ENCODE measurements at regions not wholly inside any gene's neighbourhood (a gene's known extent, or its start where the extent isn't known, plus 50 kb on each side); places are given as distances from the start of the nearest gene placed in this dataset.

GRCh38 chr18:75135158-75135725 lies 73.7 kb downstream of the PTGR3 start:
- peaks cover 14 to 17% of the 10 kb centered on the region in 2 donors for H3K27me3 Mint-ChIP-seq
- H3K36me3 Mint-ChIP-seq = no peaks in the 10 kb centered on the region
- H3K4me3 Mint-ChIP-seq = no peak overlapping the region
- ATAC-seq (replicated peaks) (no peak), DNase-seq (no peak)
- no peak overlapping the region for H3K27ac Mint-ChIP-seq
- H3K4me1 Mint-ChIP-seq = no peaks in the 10 kb centered on the region
- H3K9me3 Mint-ChIP-seq = peaks cover 3 to 4% of the 10 kb centered on the region in 2 donors

- Mint-ChIP-seq H3K4me1 (no peaks in the 10 kb centered on the region), H3K27me3 (peaks cover 8 to 10% of the 10 kb centered on the region in 2 donors), H3K36me3 (no peaks in the 10 kb centered on the region), H3K4me3 (no peak overlapping the region), H3K9me3 (peaks cover 8 to 9% of the 10 kb centered on the region in 2 donors), H3K27ac (no peak overlapping the region)
- DNase-seq (no peak), ATAC-seq (replicated peaks) (no peak)
Measured at GRCh38 chr18:75134611-75134975, 74.3 kb downstream of the PTGR3 start.

- Mint-ChIP-seq H3K36me3 (no peaks in the 10 kb centered on the region), H3K27me3 (peaks cover 8 to 10% of the 10 kb centered on the region in 2 donors), H3K27ac (no peak overlapping the region), H3K4me1 (no peaks in the 10 kb centered on the region), H3K4me3 (no peak overlapping the region), H3K9me3 (peaks cover 8 to 9% of the 10 kb centered on the region in 2 donors)
- ATAC-seq (replicated peaks) (no peak), DNase-seq (no peak)
Measured at GRCh38 chr18:75133721-75134610, 75.0 kb downstream of the PTGR3 start.

- Mint-ChIP-seq H3K27me3 (peaks cover 8 to 10% of the 10 kb centered on the region in 2 donors), H3K4me1 (no peaks in the 10 kb centered on the region), H3K36me3 (no peaks in the 10 kb centered on the region), H3K27ac (no peak overlapping the region), H3K9me3 (peaks cover 8 to 9% of the 10 kb centered on the region in 2 donors), H3K4me3 (no peak overlapping the region)
- DNase-seq (no peak), ATAC-seq (replicated peaks) (no peak)
Measured at GRCh38 chr18:75132931-75133525, 75.9 kb downstream of the PTGR3 start.

GRCh38 chr18:75132098-75132870 lies 76.7 kb downstream of the PTGR3 start:
- Mint-ChIP-seq H3K36me3 (no peaks in the 10 kb centered on the region), H3K27ac (no peak overlapping the region), H3K9me3 (peaks cover 8 to 9% of the 10 kb centered on the region in 2 donors), H3K27me3 (peaks cover 8 to 10% of the 10 kb centered on the region in 2 donors), H3K4me3 (no peak overlapping the region), H3K4me1 (no peaks in the 10 kb centered on the region)
- ATAC-seq (replicated peaks) (no peak), DNase-seq (no peak)

- peaks cover 8 to 9% of the 10 kb centered on the region in 2 donors for H3K9me3 Mint-ChIP-seq
- H3K36me3 Mint-ChIP-seq = no peaks in the 10 kb centered on the region
- no peak overlapping the region for H3K4me3 Mint-ChIP-seq
- ATAC-seq (replicated peaks) (no peak), DNase-seq (no peak)
- no peaks in the 10 kb centered on the region for H3K4me1 Mint-ChIP-seq
- H3K27ac Mint-ChIP-seq = no peak overlapping the region
- H3K27me3 Mint-ChIP-seq = peaks cover 14% of the 10 kb centered on the region in 2 donors
Measured at GRCh38 chr18:75131381-75132000, 77.4 kb downstream of the PTGR3 start.

GRCh38 chr18:75130591-75131328 lies 78.2 kb downstream of the PTGR3 start:
- H3K36me3 Mint-ChIP-seq = peaks cover 0 to 3% of the 10 kb centered on the region in 2 donors

GRCh38 chr18:75129717-75130477 lies 79.0 kb downstream of the PTGR3 start:
- H3K4me3 Mint-ChIP-seq = no peak overlapping the region
- peaks cover 0 to 3% of the 10 kb centered on the region in 2 donors for H3K36me3 Mint-ChIP-seq
- H3K9me3 Mint-ChIP-seq = peaks cover 8 to 9% of the 10 kb centered on the region in 2 donors
- DNase-seq (no peak), ATAC-seq (replicated peaks) (no peak)
- H3K4me1 Mint-ChIP-seq = no peaks in the 10 kb centered on the region
- no peak overlapping the region for H3K27ac Mint-ChIP-seq
- peaks cover 20 to 22% of the 10 kb centered on the region in 2 donors for H3K27me3 Mint-ChIP-seq

More at GRCh38 chr18:75130591-75131328, 78.2 kb downstream of the PTGR3 start:
- ATAC-seq (replicated peaks) (no peak), DNase-seq (no peak)
- Mint-ChIP-seq H3K4me3 (no peak overlapping the region), H3K27ac (no peak overlapping the region), H3K27me3 (peaks cover 20 to 21% of the 10 kb centered on the region in 2 donors), H3K4me1 (no peaks in the 10 kb centered on the region), H3K9me3 (peaks cover 8 to 9% of the 10 kb centered on the region in 2 donors)

- H3K36me3 Mint-ChIP-seq = peaks cover 0 to 3% of the 10 kb centered on the region in 2 donors
Measured at GRCh38 chr18:75128911-75129716, 79.8 kb downstream of the PTGR3 start.

GRCh38 chr18:75128051-75128605 lies 80.8 kb downstream of the PTGR3 start:
- H3K27me3 Mint-ChIP-seq = peaks cover 25 to 28% of the 10 kb centered on the region in 2 donors
- ATAC-seq (replicated peaks) (no peak), DNase-seq (no peak)
- H3K4me3 Mint-ChIP-seq = no peak overlapping the region
- H3K27ac Mint-ChIP-seq = no peak overlapping the region
- H3K36me3 Mint-ChIP-seq = peaks cover 0 to 3% of the 10 kb centered on the region in 2 donors
- H3K9me3 Mint-ChIP-seq = peaks cover 8 to 9% of the 10 kb centered on the region in 2 donors
- no peaks in the 10 kb centered on the region for H3K4me1 Mint-ChIP-seq

More at GRCh38 chr18:75128911-75129716, 79.8 kb downstream of the PTGR3 start:
- peaks cover 20 to 23% of the 10 kb centered on the region in 2 donors for H3K27me3 Mint-ChIP-seq
- H3K9me3 Mint-ChIP-seq = peaks cover 8 to 9% of the 10 kb centered on the region in 2 donors
- no peaks in the 10 kb centered on the region for H3K4me1 Mint-ChIP-seq
- DNase-seq (no peak), ATAC-seq (replicated peaks) (no peak)
- no peak overlapping the region for H3K4me3 Mint-ChIP-seq
- H3K27ac Mint-ChIP-seq = no peak overlapping the region

GRCh38 chr18:75127143-75128021 lies 81.6 kb downstream of the PTGR3 start:
- Mint-ChIP-seq H3K27ac (no peak overlapping the region), H3K4me3 (no peak overlapping the region), H3K9me3 (peaks cover 8 to 9% of the 10 kb centered on the region in 2 donors), H3K36me3 (peaks cover 0 to 3% of the 10 kb centered on the region in 2 donors), H3K4me1 (no peaks in the 10 kb centered on the region), H3K27me3 (peaks cover 25 to 28% of the 10 kb centered on the region in 2 donors)
- DNase-seq (no peak), ATAC-seq (replicated peaks) (no peak)

Measured in stimulated activated naive B cell treated with anti-CD40 and anti-IgM and Interleukin-4, amounts not matched to agents 10 μg/mL and 1 μg/mL and 100 μg/mL, for 72 hours (primary cell).